ENCODE measurements at regions not wholly inside any gene's neighbourhood (a gene's known extent, or its start where the extent isn't known, plus 50 kb on each side); places are given as distances from the start of the nearest gene placed in this dataset.

DNA sequence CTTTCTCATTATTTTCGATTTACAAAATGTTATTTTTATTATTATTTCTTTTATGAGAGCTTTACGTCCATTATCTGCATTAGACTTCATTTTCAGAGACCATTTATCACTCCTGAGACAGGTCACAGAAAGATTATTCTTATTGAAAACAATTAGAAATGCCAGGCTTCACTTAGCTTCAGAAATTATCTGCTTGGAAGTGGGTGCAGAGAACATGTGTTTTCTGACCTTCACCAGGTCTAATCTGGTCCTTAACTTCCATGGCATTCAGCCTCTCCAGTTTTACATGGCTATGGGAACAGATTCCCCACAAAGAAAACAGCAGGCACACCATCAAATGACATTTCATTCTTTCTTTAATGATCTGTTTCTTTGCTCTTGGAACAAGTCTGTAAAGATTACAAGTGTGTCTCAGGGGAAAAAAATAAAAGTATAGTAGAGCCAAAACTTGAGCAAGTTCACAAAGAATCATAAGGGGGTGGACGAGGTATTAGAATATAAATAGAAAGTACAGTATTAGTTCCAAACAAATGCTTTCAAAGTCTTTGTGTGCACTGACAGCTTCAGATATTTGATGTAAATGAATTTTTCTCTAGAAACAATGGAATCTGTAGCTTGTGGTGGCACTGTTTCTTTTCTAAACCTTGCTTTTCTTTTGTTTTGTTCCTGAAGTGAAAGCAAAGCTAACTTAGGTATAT is 294.2 kb upstream of the MEIS2 start:
- no peak for DNase-seq
- H3K36me3 ChIP-seq (replicated peaks in 1 of 2), result no peaks in the 10 kb centered on the region
- H3K4me1 ChIP-seq (replicated peaks in 1 of 2), result no peaks in the 10 kb centered on the region
- H3K4me3 ChIP-seq, result no peak overlapping the region
- no peaks in the 10 kb centered on the region for H3K27me3 ChIP-seq
- 24 to 35% (median 32%) methylated on average over 3 of the region's 3 CpGs for WGBS, 4 donors
- no peaks in the 10 kb centered on the region for H3K9me3 ChIP-seq (replicated peaks in 1 of 3)
- intact Hi-C loops (cut with DNase I), result no loop called here
- TF ChIP-seq POLR2A (IDR thresholded peaks at IDR 0.05), result no peak
- TF ChIP-seq, protein P1, sequence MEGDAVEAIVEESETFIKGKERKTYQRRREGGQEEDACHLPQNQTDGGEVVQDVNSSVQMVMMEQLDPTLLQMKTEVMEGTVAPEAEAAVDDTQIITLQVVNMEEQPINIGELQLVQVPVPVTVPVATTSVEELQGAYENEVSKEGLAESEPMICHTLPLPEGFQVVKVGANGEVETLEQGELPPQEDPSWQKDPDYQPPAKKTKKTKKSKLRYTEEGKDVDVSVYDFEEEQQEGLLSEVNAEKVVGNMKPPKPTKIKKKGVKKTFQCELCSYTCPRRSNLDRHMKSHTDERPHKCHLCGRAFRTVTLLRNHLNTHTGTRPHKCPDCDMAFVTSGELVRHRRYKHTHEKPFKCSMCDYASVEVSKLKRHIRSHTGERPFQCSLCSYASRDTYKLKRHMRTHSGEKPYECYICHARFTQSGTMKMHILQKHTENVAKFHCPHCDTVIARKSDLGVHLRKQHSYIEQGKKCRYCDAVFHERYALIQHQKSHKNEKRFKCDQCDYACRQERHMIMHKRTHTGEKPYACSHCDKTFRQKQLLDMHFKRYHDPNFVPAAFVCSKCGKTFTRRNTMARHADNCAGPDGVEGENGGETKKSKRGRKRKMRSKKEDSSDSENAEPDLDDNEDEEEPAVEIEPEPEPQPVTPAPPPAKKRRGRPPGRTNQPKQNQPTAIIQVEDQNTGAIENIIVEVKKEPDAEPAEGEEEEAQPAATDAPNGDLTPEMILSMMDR (IDR thresholded peaks at IDR 0.05), result no peak
- H3K27ac ChIP-seq, result no peak overlapping the region

GRCh38 chr15:37395100-37395468 is 294.7 kb upstream of the MEIS2 start:
- no peak overlapping the region for H3K27ac ChIP-seq
- H3K9me3 ChIP-seq (replicated peaks in 1 of 3), result no peaks in the 10 kb centered on the region
- DNase-seq, result no peak
- H3K4me3 ChIP-seq, result no peak overlapping the region
- H3K36me3 ChIP-seq (replicated peaks in 1 of 2), result no peaks in the 10 kb centered on the region
- no peaks in the 10 kb centered on the region for H3K4me1 ChIP-seq (replicated peaks in 1 of 2)
- TF ChIP-seq POLR2A (IDR thresholded peaks at IDR 0.05), result no peak
- TF ChIP-seq, protein P1 (IDR thresholded peaks at IDR 0.05), result no peak
- intact Hi-C loops (cut with DNase I), result no loop called here
- 74 to 83% (median 79%) methylated on average over 3 of the region's 3 CpGs for WGBS, 4 donors
- H3K27me3 ChIP-seq, result no peaks in the 10 kb centered on the region

- intact Hi-C loops (cut with DNase I), result no loop called here
- Histone ChIP-seq H3K27me3 (no peaks in the 10 kb centered on the region), H3K4me3 (no peak overlapping the region), H3K9me3 (replicated peaks in 1 of 3) (no peaks in the 10 kb centered on the region), H3K36me3 (replicated peaks in 1 of 2) (no peaks in the 10 kb centered on the region), H3K27ac (no peak overlapping the region), H3K4me1 (replicated peaks in 1 of 2) (no peaks in the 10 kb centered on the region)
- DNase-seq, result no peak
- no peak for TF ChIP-seq POLR2A (IDR thresholded peaks at IDR 0.05)
- TF ChIP-seq, protein P1 (IDR thresholded peaks at IDR 0.05), result no peak
- 48 to 64% (median 62%) methylated on average over 3 of the region's 3 CpGs for WGBS, 4 donors
Observed at GRCh38 chr15:37397266-37398022, 297.1 kb upstream of the MEIS2 start.

DNA sequence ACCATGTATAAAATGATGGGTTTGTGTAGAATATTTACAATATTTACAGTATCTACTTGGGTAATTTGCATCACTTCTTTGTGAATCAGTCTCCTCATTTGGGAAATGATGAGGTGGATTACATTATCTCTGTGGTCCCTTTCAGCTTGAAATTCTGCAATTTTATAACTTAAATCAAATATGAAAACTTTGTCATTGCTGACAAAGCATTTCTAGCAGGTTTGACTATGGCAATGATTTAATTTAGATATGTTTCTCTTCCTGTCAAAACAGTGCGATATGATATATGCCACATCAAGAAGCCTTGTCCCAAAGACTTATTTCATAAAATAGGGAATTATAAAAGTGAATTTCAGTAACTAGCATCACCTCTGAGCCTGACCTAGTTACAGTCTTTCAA is 315.8 kb upstream of the MEIS2 start:
- intact Hi-C loops (cut with DNase I), result no loop called here
- TF ChIP-seq, protein P1 (IDR thresholded peaks at IDR 0.05), result no peak
- TF ChIP-seq POLR2A (IDR thresholded peaks at IDR 0.05), result no peak
- H3K9me3 ChIP-seq (replicated peaks in 1 of 3), result no peaks in the 10 kb centered on the region
- no peaks in the 10 kb centered on the region for H3K27me3 ChIP-seq
- 91 to 100% (median 95%) methylated on average over 1 of the region's 1 CpG for WGBS, 4 donors
- no peaks in the 10 kb centered on the region for H3K36me3 ChIP-seq (replicated peaks in 1 of 2)
- no peak for DNase-seq
- H3K27ac ChIP-seq, result no peak overlapping the region
- H3K4me3 ChIP-seq, result no peak overlapping the region
- no peaks in the 10 kb centered on the region for H3K4me1 ChIP-seq (replicated peaks in 1 of 2)
